Loucy (cell line): ENCODE measurements at regions not wholly inside any gene's neighbourhood (a gene's known extent, or its start where the extent isn't known, plus 50 kb on each side); places are given as distances from the start of the nearest gene placed in this dataset.

Experiments
- H2AFZ ChIP-seq: fragments of 200-600 bp; sonication (generic); 2 replicates; pipeline ENCODE4 v1.6.0; 2016; ENCODE audit warnings: antibody characterized with exemption, mild to moderate bottlenecking, low read length, moderate library complexity
- H3F3A ChIP-seq: fragments of 200-600 bp; 2 replicates; pipeline ENCODE4 v1.6.0; 2016; ENCODE audit warnings: antibody characterized with exemption, low read depth, mild to moderate bottlenecking
- H3K27me3 ChIP-seq: fragments of 200-600 bp; sonication (generic); 2 replicates; pipeline ENCODE4 v1.6.1; 2014; ENCODE audit warnings: low read length, mild to moderate bottlenecking; ENCODE audit not compliant: insufficient read depth, poor library complexity, severe bottlenecking
- H3K36me3 ChIP-seq: fragments of 200-600 bp; sonication (generic); 2 replicates; pipeline ENCODE4 v1.6.1; 2016; ENCODE audit warnings: low read length; ENCODE audit not compliant: insufficient read depth
- H3K4me1 ChIP-seq: fragments of 200-600 bp; sonication (generic); 2 replicates; pipeline ENCODE4 v1.5.1; 2014; ENCODE audit warnings: low read length, mild to moderate bottlenecking; ENCODE audit not compliant: insufficient read depth, poor library complexity, severe bottlenecking
- H3K4me2 ChIP-seq: fragments of 200-600 bp; sonication (generic); 2 replicates; pipeline ENCODE4 v1.6.0; 2014; ENCODE audit warnings: antibody characterized with exemption, low read length, low read depth, mild to moderate bottlenecking; ENCODE audit not compliant: poor library complexity, severe bottlenecking
- H3K4me3 ChIP-seq: fragments of 200-600 bp; sonication (generic); 2 replicates; pipeline ENCODE4 v1.5.1; 2014; ENCODE audit warnings: low read length, mild to moderate bottlenecking, mixed read lengths; ENCODE audit not compliant: poor library complexity, severe bottlenecking
- H3K79me2 ChIP-seq: fragments of 200-600 bp; sonication (generic); 2 replicates; pipeline ENCODE4 v1.6.1; 2014; ENCODE audit warnings: low read length; ENCODE audit not compliant: insufficient read depth
- H3K9ac ChIP-seq: fragments of 200-600 bp; sonication (generic); 2 replicates; pipeline ENCODE4 v1.6.0; 2014; ENCODE audit warnings: mild to moderate bottlenecking, low read depth, low read length, moderate library complexity; ENCODE audit not compliant: poor library complexity, severe bottlenecking
- H3K9me2 ChIP-seq: fragments of 200-600 bp; sonication (generic); replicated peaks from 2 replicates; pipeline ENCODE4 v1.6.1; 2016; ENCODE audit warnings: low read depth, low read length, mixed read lengths
- H3K9me3 ChIP-seq: fragments of 200-600 bp; sonication (generic); 2 replicates; pipeline ENCODE4 v1.6.1; 2014; ENCODE audit warnings: mild to moderate bottlenecking, antibody characterized with exemption, low read length, low read depth; ENCODE audit not compliant: insufficient read depth
- H4K20me1 ChIP-seq: fragments of 200-600 bp; sonication (generic); 2 replicates; pipeline ENCODE4 v1.6.0; 2014; ENCODE audit warnings: antibody characterized with exemption, low read length, mild to moderate bottlenecking; ENCODE audit not compliant: insufficient read depth, poor library complexity, severe bottlenecking
- EZH2phosphoT487 ChIP-seq: fragments of 200-600 bp; IDR thresholded peaks from 2 replicates; pipeline ENCODE4 v1.6.1; 2018; ENCODE audit warnings: antibody characterized with exemption, mild to moderate bottlenecking, moderate library complexity, borderline replicate concordance
- TF ChIP-seq, protein P1 (sequence below): fragments of 200-600 bp; sonication (generic); conservative IDR thresholded peaks from 2 replicates; pipeline ENCODE4 v1.5.1; 2014; ENCODE audit warnings: mild to moderate bottlenecking, antibody characterized with exemption, low read length

DNA sequence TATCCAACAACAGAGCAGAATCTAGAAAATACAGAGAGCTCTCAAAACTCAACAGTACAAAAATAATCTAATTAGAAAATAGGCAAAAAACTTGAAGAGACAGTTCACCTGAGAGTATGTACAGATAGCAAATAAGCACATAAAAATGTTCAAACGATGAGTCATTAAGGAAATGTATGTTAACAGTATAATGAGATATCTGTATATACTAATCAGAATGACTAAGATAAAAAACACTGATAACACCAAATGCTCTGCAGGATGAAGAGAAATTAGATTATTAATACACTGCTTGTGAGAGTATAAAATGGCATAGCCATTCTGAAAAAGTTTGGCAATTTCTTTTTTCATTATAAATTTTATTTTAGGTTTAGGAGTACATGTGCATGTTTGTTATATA is 1307.6 kb upstream of the GOT2 start:
- TF ChIP-seq, protein P1, sequence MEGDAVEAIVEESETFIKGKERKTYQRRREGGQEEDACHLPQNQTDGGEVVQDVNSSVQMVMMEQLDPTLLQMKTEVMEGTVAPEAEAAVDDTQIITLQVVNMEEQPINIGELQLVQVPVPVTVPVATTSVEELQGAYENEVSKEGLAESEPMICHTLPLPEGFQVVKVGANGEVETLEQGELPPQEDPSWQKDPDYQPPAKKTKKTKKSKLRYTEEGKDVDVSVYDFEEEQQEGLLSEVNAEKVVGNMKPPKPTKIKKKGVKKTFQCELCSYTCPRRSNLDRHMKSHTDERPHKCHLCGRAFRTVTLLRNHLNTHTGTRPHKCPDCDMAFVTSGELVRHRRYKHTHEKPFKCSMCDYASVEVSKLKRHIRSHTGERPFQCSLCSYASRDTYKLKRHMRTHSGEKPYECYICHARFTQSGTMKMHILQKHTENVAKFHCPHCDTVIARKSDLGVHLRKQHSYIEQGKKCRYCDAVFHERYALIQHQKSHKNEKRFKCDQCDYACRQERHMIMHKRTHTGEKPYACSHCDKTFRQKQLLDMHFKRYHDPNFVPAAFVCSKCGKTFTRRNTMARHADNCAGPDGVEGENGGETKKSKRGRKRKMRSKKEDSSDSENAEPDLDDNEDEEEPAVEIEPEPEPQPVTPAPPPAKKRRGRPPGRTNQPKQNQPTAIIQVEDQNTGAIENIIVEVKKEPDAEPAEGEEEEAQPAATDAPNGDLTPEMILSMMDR: no peak
- TF ChIP-seq EZH2phosphoT487: no peak
- Histone ChIP-seq H3K27me3 (no peaks in the 10 kb centered on the region), H3K9ac (no peak overlapping the region)

DNA sequence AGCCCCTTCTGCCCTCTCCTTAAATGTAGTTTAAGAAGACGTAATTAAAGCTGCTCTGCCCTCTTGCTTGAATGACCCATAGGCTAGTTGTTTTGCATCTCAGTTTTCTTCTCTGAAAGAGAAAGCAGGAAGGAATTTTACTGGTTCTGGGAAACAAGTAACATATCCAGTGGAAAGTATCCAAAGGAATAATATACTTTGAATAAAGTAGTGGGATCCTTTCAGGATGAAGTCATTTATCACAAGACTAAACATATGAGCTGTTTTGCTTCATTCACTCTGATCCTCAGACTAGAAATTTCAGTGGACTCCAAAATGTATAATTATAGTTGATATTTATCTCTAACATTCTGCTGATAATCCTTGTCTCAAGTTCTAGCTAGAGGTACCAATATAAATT is 1297.6 kb upstream of the GOT2 start:
- H3K27me3 ChIP-seq: no peaks in the 10 kb centered on the region
- H3K9me3 ChIP-seq: no peaks in the 10 kb centered on the region
- H3K4me2 ChIP-seq: no peak overlapping the region
- TF ChIP-seq, protein P1: no peak
- TF ChIP-seq EZH2phosphoT487: no peak
- no peak overlapping the region for H2AFZ ChIP-seq
- H4K20me1 ChIP-seq: no peaks in the 10 kb centered on the region
- no peaks in the 10 kb centered on the region for H3F3A ChIP-seq
- H3K36me3 ChIP-seq: no peaks in the 10 kb centered on the region
- no peaks in the 10 kb centered on the region for H3K9me2 ChIP-seq
- H3K4me3 ChIP-seq: no peak overlapping the region
- no peak overlapping the region for H3K9ac ChIP-seq
- H3K79me2 ChIP-seq: no peaks in the 10 kb centered on the region
- no peaks in the 10 kb centered on the region for H3K4me1 ChIP-seq

More for the DNA sequence above, 1307.6 kb upstream of the GOT2 start:
- Histone ChIP-seq H3K79me2 (no peaks in the 10 kb centered on the region), H2AFZ (no peak overlapping the region), H3F3A (no peaks in the 10 kb centered on the region), H3K9me3 (no peaks in the 10 kb centered on the region), H3K36me3 (no peaks in the 10 kb centered on the region), H3K9me2 (no peaks in the 10 kb centered on the region), H3K4me3 (no peak overlapping the region), H3K4me2 (no peak overlapping the region), H3K4me1 (no peaks in the 10 kb centered on the region), H4K20me1 (no peaks in the 10 kb centered on the region)

DNA sequence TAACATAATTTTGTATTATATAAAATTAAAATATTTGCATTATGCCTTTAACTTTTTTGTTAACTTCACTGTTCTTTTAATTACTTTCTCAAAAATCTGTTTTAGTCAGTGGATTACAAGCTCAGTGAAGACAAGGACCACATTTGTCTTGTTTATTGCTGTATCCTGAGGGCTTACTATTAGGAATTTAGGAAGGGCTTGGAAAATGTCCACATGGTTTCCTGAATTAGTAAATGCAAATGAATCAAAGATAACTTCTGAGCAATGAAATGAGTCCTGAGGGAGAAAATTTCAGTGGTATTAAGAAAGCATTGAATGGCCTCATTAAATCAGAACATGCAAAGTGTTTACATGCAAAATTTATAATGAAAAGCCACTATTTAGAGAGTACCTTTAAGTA is 1293.2 kb upstream of the GOT2 start:
- Histone ChIP-seq H3K36me3 (no peaks in the 10 kb centered on the region), H4K20me1 (no peaks in the 10 kb centered on the region), H3K27me3 (no peaks in the 10 kb centered on the region), H3K4me2 (no peak overlapping the region), H3K79me2 (no peaks in the 10 kb centered on the region), H3K4me3 (no peak overlapping the region), H3K9me3 (no peaks in the 10 kb centered on the region), H3K4me1 (no peaks in the 10 kb centered on the region), H3K9me2 (no peaks in the 10 kb centered on the region), H2AFZ (no peak overlapping the region), H3K9ac (no peak overlapping the region), H3F3A (no peaks in the 10 kb centered on the region)
- TF ChIP-seq, protein P1: no peak
- TF ChIP-seq EZH2phosphoT487: no peak
